HepG2 (cell line): ENCODE measurements at regions not wholly inside any gene's neighbourhood (a gene's known extent, or its start where the extent isn't known, plus 50 kb on each side); places are given as distances from the start of the nearest gene placed in this dataset.

Experiments used
- ATAC-seq: fragments of 200-7000 bp; cut with Tn5 transposase; 3 replicates; pipeline ENCODE4 v1.9.1; 2020; ENCODE audit warnings: mild to moderate bottlenecking, moderate library complexity
- BruUV-seq: library from RNA; stranded (reverse); fragments of 400-500 nt; replicated peaks from 2 replicates; lab custom pipeline; 2021; lab: Mats Ljungman, UMichigan
- CTCF ChIA-PET: fragments of 300-600 bp; formaldehyde crosslinking; extraction: SDS; loops from one replicate; lab custom pipeline; 2021; ENCODE audit warnings: low total read pairs, inconsistent platforms, low intra/inter-chr PET ratio; lab: Yijun Ruan, JAX
- POLR2A ChIA-PET: fragments of 350-600 bp; sonication (Branson Sonifier 250); formaldehyde crosslinking; loops from one replicate; lab custom pipeline; 2020; ENCODE audit warnings: antibody characterized with exemption, inconsistent platforms; lab: Yijun Ruan, JAX
- DNase-seq: peaks from one replicate; pipeline ENCODE4 v3.0.0-alpha.2; 2015; ENCODE audit warnings: low spot score
- FAIRE-seq: peaks from 3 replicates; lab custom pipeline; 2011; peaks lifted over from hg19 to GRCh38; lab: Jason Lieb, UNC
- H2AFZ ChIP-seq: one replicate; pipeline ENCODE4 v1.6.1; 2011; ENCODE audit warnings: low read length, inconsistent platforms
- H3K27ac ChIP-seq: fragments of 300-600 bp; 3 replicates; pipeline ENCODE4 v1.8.0; 2011; ENCODE audit warnings: mixed run types, mild to moderate bottlenecking, mixed read lengths, low read length, inconsistent platforms; ENCODE audit not compliant: insufficient read depth; ENCODE audit errors: extremely low read length
- H3K27me3 ChIP-seq, 2 experiments: fragments of 200-600 bp in 1 of 2; 2 replicates in 1 of 2; 3 replicates in 1 of 2; pipeline versions ENCODE4 v1.6.0 to v1.8.0; 2011; ENCODE audit warnings: low read length in 2 of 2, mild to moderate bottlenecking in 2 of 2, moderate library complexity in 2 of 2, inconsistent platforms in 1 of 2; ENCODE audit not compliant: insufficient read depth in 2 of 2, control insufficient read depth in 1 of 2
- H3K36me3 ChIP-seq, 2 experiments: fragments of 200-600 bp in 1 of 2; replicated peaks in 1 of 2; 2 replicates in 1 of 2; 3 replicates in 1 of 2; pipeline versions ENCODE4 v1.5.1 to v1.8.0; 2011; ENCODE audit warnings: low read length in 2 of 2, inconsistent platforms in 1 of 2; ENCODE audit not compliant: insufficient read depth in 2 of 2, control insufficient read depth in 1 of 2
- H3K4me1 ChIP-seq: 2 replicates; pipeline ENCODE4 v1.5.1; 2012; ENCODE audit warnings: low read length, inconsistent platforms; ENCODE audit not compliant: insufficient read depth
- H3K4me2 ChIP-seq: 2 replicates; pipeline ENCODE4 v1.6.0; 2011; ENCODE audit warnings: low read depth, low read length, inconsistent platforms
- H3K4me3 ChIP-seq, 3 experiments: fragments of 200-600 bp in 1 of 3; sonication (generic), shearing (Covaris generic) in 1 of 3; replicated peaks in 1 of 3; 2 replicates each; pipeline ENCODE4 v1.5.1; 2011 to 2016; ENCODE audit warnings: low read length in 3 of 3, inconsistent platforms in 2 of 3, low read depth in 2 of 3, mild to moderate bottlenecking in 2 of 3, control low read depth in 1 of 3, mixed read lengths in 1 of 3; ENCODE audit not compliant: insufficient read depth in 1 of 3
- H3K79me2 ChIP-seq: one replicate; pipeline ENCODE4 v1.6.1; 2011; ENCODE audit warnings: low read length, inconsistent platforms; ENCODE audit not compliant: insufficient read depth
- H3K9ac ChIP-seq: 2 replicates; pipeline ENCODE4 v1.6.0; 2011; ENCODE audit warnings: mild to moderate bottlenecking, low read depth, low read length, inconsistent platforms; ENCODE audit not compliant: insufficient read depth
- H3K9me3 ChIP-seq: 2 replicates; pipeline ENCODE4 v1.5.1; 2012; ENCODE audit warnings: mild to moderate bottlenecking, low read length
- H4K20me1 ChIP-seq: 2 replicates; pipeline ENCODE4 v1.6.0; 2011; ENCODE audit warnings: inconsistent platforms, mild to moderate bottlenecking, low read length, moderate library complexity; ENCODE audit not compliant: insufficient read depth
- ADNP ChIP-seq: sonication (generic); formaldehyde crosslinking; IDR thresholded peaks from 2 replicates; pipeline ENCODE4 v1.4.0; 2020; ENCODE audit warnings: missing genetic modification reagents
- ATF3 ChIP-seq: sonication (generic); formaldehyde crosslinking; IDR thresholded peaks from 2 replicates; pipeline ENCODE4 v1.4.0; 2020; ENCODE audit warnings: missing genetic modification reagents
- ATF7 ChIP-seq, 2 experiments: fragments of 450-650 bp in 1 of 2; sonication (generic) in 1 of 2; formaldehyde crosslinking in 1 of 2; IDR thresholded peaks; 2 replicates each; pipeline versions ENCODE4 v1.4.0 to v1.6.1; 2016 to 2020; ENCODE audit warnings: antibody characterized with exemption in 1 of 2, mild to moderate bottlenecking in 1 of 2, missing genetic modification reagents in 1 of 2
- HOXA3 ChIP-seq: sonication (generic); formaldehyde crosslinking; IDR thresholded peaks from 2 replicates; pipeline ENCODE4 v1.5.0; 2020; ENCODE audit warnings: missing genetic modification reagents
- POLR2AphosphoS5 ChIP-seq: IDR thresholded peaks from 2 replicates; pipeline ENCODE4 v1.6.1; 2012; ENCODE audit warnings: low read depth, low read length
- PRMT3 ChIP-seq: sonication (generic); formaldehyde crosslinking; IDR thresholded peaks from 2 replicates; pipeline ENCODE4 v1.8.1; 2022; ENCODE audit warnings: low read depth, mild to moderate bottlenecking, moderate library complexity, missing genetic modification reagents, borderline replicate concordance
- TBP ChIP-seq: sonication (generic); formaldehyde crosslinking; IDR thresholded peaks from 2 replicates; pipeline ENCODE4 v1.5.0; 2020; ENCODE audit warnings: missing genetic modification reagents
- ZBTB7A ChIP-seq: sonication (generic); formaldehyde crosslinking; IDR thresholded peaks from 2 replicates; pipeline ENCODE4 v1.8.0; 2022; ENCODE audit warnings: mild to moderate bottlenecking, missing genetic modification reagents
- ZEB1 ChIP-seq: IDR thresholded peaks from 2 replicates; pipeline ENCODE4 v1.6.1; 2012; ENCODE audit warnings: mild to moderate bottlenecking, low read depth, inconsistent platforms; ENCODE audit not compliant: insufficient replicate concordance
- ZNF34 ChIP-seq: sonication (generic); formaldehyde crosslinking; IDR thresholded peaks from 2 replicates; pipeline ENCODE4 v1.4.0; 2020; ENCODE audit warnings: mild to moderate bottlenecking, missing genetic modification reagents, borderline replicate concordance
- ZNF383 ChIP-seq: sonication (generic); formaldehyde crosslinking; IDR thresholded peaks from 2 replicates; pipeline ENCODE4 v1.4.0; 2020; ENCODE audit warnings: missing genetic modification reagents, mild to moderate bottlenecking, borderline replicate concordance
- ZNF430 ChIP-seq: sonication (generic); formaldehyde crosslinking; IDR thresholded peaks from 2 replicates; pipeline ENCODE4 v1.9.0; 2021; ENCODE audit warnings: mild to moderate bottlenecking, missing genetic modification reagents
- ZNF513 ChIP-seq: sonication (generic); formaldehyde crosslinking; conservative IDR thresholded peaks from 2 replicates; pipeline ENCODE4 v1.5.0; 2020; ENCODE audit warnings: missing genetic modification reagents
- WGBS: methylation state at CpG from one replicate; pipeline ENCODE4 v1.1.6; 2017; ENCODE audit warnings: low lambda C conversion rate; 5-methylcytosine and 5-hydroxymethylcytosine counted together
- in situ Hi-C: cut with HindIII; loops from 2 replicates; pipeline ENCODE4 v1.10.0; 2017; ENCODE audit warnings: low pct_unique_long_range_greater_than_20kb; ENCODE audit not compliant: extremely low pct_ligation_motif_present
- intact Hi-C: fragments of 100-400 bp; cut with micrococcal nuclease; formaldehyde crosslinking; loops from one replicate; pipeline ENCODE4 v1.10.0; 2022; ENCODE audit not compliant: unreplicated experiment

- BruUV-seq = no TSS peak
- TF ChIP-seq ATF7 (IDR thresholded peaks at IDR 0.05) = peak; percentile 61; the same call in 1 of the 2 replicates
- TF ChIP-seq ATF7 (CRISPR knock-in tag; IDR thresholded peaks at IDR 0.05) = no peak
- no peak for TF ChIP-seq ZNF513 (CRISPR knock-in tag)
- no peak for TF ChIP-seq ZNF383 (CRISPR knock-in tag)
- TF ChIP-seq, all 625 proteins: peak for 1
- H3K27ac ChIP-seq = no peak overlapping the region
- no peaks in the 10 kb centered on the region for H3K27me3 ChIP-seq
- 4% methylated on average over 2 of the region's 2 CpGs for WGBS
- no peaks in the 10 kb centered on the region for H3K9me3 ChIP-seq
- H3K4me1 ChIP-seq = no peaks in the 10 kb centered on the region
- in situ Hi-C loops = no loop called here
- H3K4me3 ChIP-seq = no peak overlapping the region
- intact Hi-C loops = no loop called here
- CTCF ChIA-PET = no interaction called here
- no peak overlapping the region for H3K4me2 ChIP-seq
- H3K36me3 ChIP-seq = no peaks in the 10 kb centered on the region
- no peak for DNase-seq
- no peak overlapping the region for H3K9ac ChIP-seq
- no peaks in the 10 kb centered on the region for H3K79me2 ChIP-seq
- no peak overlapping the region for H2AFZ ChIP-seq
- no peaks in the 10 kb centered on the region for H4K20me1 ChIP-seq
- POLR2A ChIA-PET = no interaction called here
- FAIRE-seq = no peak
- ATAC-seq = no peak
Measured at GRCh38 chr5:87768190-87768589, 355.5 kb upstream of the CCNH start.

GRCh38 chr5:87765009-87765408 is 352.3 kb upstream of the CCNH start:
- Histone ChIP-seq H3K4me2 (no peak overlapping the region), H4K20me1 (no peaks in the 10 kb centered on the region), H3K36me3 (no peaks in the 10 kb centered on the region), H3K4me3 (no peak overlapping the region), H3K27me3 (no peaks in the 10 kb centered on the region), H3K27ac (no peak overlapping the region), H3K79me2 (no peaks in the 10 kb centered on the region), H3K9me3 (no peaks in the 10 kb centered on the region), H2AFZ (no peak overlapping the region), H3K4me1 (no peaks in the 10 kb centered on the region), H3K9ac (no peak overlapping the region)
- DNase-seq (no peak), ATAC-seq (no peak), FAIRE-seq (no peak)
- ChIA-PET POLR2A (no interaction called here), CTCF (no interaction called here)
- 6% methylated on average over 3 of the region's 5 CpGs for WGBS
- in situ Hi-C loops (no loop called here), intact Hi-C loops (no loop called here)
- BruUV-seq = no TSS peak
- TF ChIP-seq POLR2AphosphoS5 (no peak), ATF3 (CRISPR knock-in tag) (no peak), ZNF430 (no peak), ZEB1 (no peak), TBP (CRISPR knock-in tag) (no peak), ZNF34 (CRISPR knock-in tag) (no peak), ZBTB7A (CRISPR knock-in tag) (no peak), PRMT3 (no peak), HOXA3 (CRISPR knock-in tag) (no peak), ADNP (CRISPR knock-in tag) (no peak)
